HEK293 (cell line): ENCODE measurements at regions not wholly inside any gene's neighbourhood (a gene's known extent, or its start where the extent isn't known, plus 50 kb on each side); places are given as distances from the start of the nearest gene placed in this dataset.

Experiments used
- CTCF ChIP-seq: fragments of 450-650 bp; formaldehyde crosslinking; IDR thresholded peaks from 2 replicates; pipeline ENCODE4 v1.5.1; 2016; ENCODE audit warnings: missing biosample characterization, missing genetic modification characterization
- GFI1B ChIP-seq: fragments of 450-650 bp; formaldehyde crosslinking; IDR thresholded peaks from 2 replicates; pipeline ENCODE4 v1.5.1; 2016; ENCODE audit warnings: missing biosample characterization, missing genetic modification characterization
- KLF17 ChIP-seq: fragments of 450-650 bp; formaldehyde crosslinking; IDR thresholded peaks from 2 replicates; pipeline ENCODE4 v1.5.1; 2016; ENCODE audit warnings: missing biosample characterization, missing genetic modification characterization
- MEIS1 ChIP-seq: sonication (generic); formaldehyde crosslinking; IDR thresholded peaks from 2 replicates; pipeline ENCODE4 v1.8.1; 2022; ENCODE audit warnings: missing genetic modification reagents, mild to moderate bottlenecking, borderline replicate concordance
- PRDM1 ChIP-seq: fragments of 450-650 bp; formaldehyde crosslinking; IDR thresholded peaks from 2 replicates; pipeline ENCODE4; 2016; ENCODE audit warnings: missing biosample characterization, missing genetic modification characterization
- REPIN1 ChIP-seq: fragments of 450-650 bp; formaldehyde crosslinking; IDR thresholded peaks from 2 replicates; pipeline ENCODE4 v1.5.1; 2017; ENCODE audit warnings: missing biosample characterization, missing genetic modification characterization, low read depth
- REST ChIP-seq: fragments of 450-650 bp; formaldehyde crosslinking; IDR thresholded peaks from 2 replicates; pipeline ENCODE4 v1.5.1; 2016; ENCODE audit warnings: missing biosample characterization, missing genetic modification characterization
- TRIM28 ChIP-seq: IDR thresholded peaks from 2 replicates; pipeline ENCODE4 v1.6.1; 2011; ENCODE audit warnings: low read length, control low read depth, borderline replicate concordance
- ZFP69B ChIP-seq: fragments of 450-650 bp; formaldehyde crosslinking; IDR thresholded peaks from 2 replicates; pipeline ENCODE4 v1.5.1; 2016; ENCODE audit warnings: missing biosample characterization, missing genetic modification characterization
- ZNF274 ChIP-seq, 2 experiments: fragments of 200-500 bp in 1 of 2; fragments of 450-650 bp in 1 of 2; sonication (Bioruptor generic) in 1 of 2; formaldehyde crosslinking in 1 of 2; IDR thresholded peaks; 2 replicates each; pipeline versions ENCODE4 v1.5.1 to v1.6.1; 2014 to 2016; ENCODE audit warnings: borderline replicate concordance in 1 of 2, inconsistent platforms in 1 of 2, low read length in 1 of 2, missing biosample characterization in 1 of 2, missing genetic modification characterization in 1 of 2
- ZNF362 ChIP-seq: fragments of 450-650 bp; formaldehyde crosslinking; IDR thresholded peaks from 2 replicates; pipeline ENCODE4 v1.5.1; 2016; ENCODE audit warnings: missing biosample characterization, missing genetic modification characterization
- ZNF416 ChIP-seq: fragments of 450-650 bp; formaldehyde crosslinking; IDR thresholded peaks from 2 replicates; pipeline ENCODE4 v1.5.1; 2016; ENCODE audit warnings: missing biosample characterization, missing genetic modification characterization
- ZNF610 ChIP-seq: fragments of 450-650 bp; formaldehyde crosslinking; IDR thresholded peaks from 2 replicates; pipeline ENCODE4 v1.5.1; 2016; ENCODE audit warnings: missing biosample characterization, missing genetic modification characterization, borderline replicate concordance

GRCh38 chr3:171963546-171963945 lies 75.8 kb upstream of the FNDC3B start:
- TF ChIP-seq GFI1B (no peak), ZNF362 (tag by site-specific recombination) (no peak), TRIM28 (no peak), CTCF (tag by site-specific recombination) (no peak), ZNF416 (tag by site-specific recombination) (no peak), REST (tag by site-specific recombination) (no peak), ZNF610 (tag by site-specific recombination) (no peak), ZNF274 (IDR thresholded peaks at IDR 0.05; ENCODE audit: low read length) (no peak), ZNF274 (tag by site-specific recombination; IDR thresholded peaks at IDR 0.05; ENCODE audit: borderline replicate concordance) (no peak), REPIN1 (no peak), MEIS1 (no peak), ZFP69B (no peak), KLF17 (tag by site-specific recombination) (no peak), PRDM1 (tag by site-specific recombination) (no peak)
